Renal cortex interstitium (tissue), 11 donors: ENCODE measurements at regions not wholly inside any gene's neighbourhood (a gene's known extent, or its start where the extent isn't known, plus 50 kb on each side); places are given as distances from the start of the nearest gene placed in this dataset.

Experiments used
- DNase-seq, 11 donors: peaks; one replicate each; pipeline ENCODE4 v3.0.0-alpha.2; 2013; ENCODE audit warnings: low read depth in 9 of 11, low spot score in 4 of 11; ENCODE audit errors: extremely low read depth in 1 of 11

- no peak for DNase-seq
These were observed 352.7 kb downstream of the SMOC2 start for GRCh38 chr6:168793649-168794048.

GRCh38 chr6:168791917-168792316, 350.9 kb downstream of the SMOC2 start:
- no peak for DNase-seq

- no peak for DNase-seq
These were observed 348.7 kb downstream of the SMOC2 start for GRCh38 chr6:168789699-168790098.

- no peak for DNase-seq
These were observed 344.9 kb downstream of the SMOC2 start for GRCh38 chr6:168785720-168786511.

GRCh38 chr6:168784426-168784825, 343.4 kb downstream of the SMOC2 start:
- DNase-seq: no peak

- no peak for DNase-seq
These were observed 342.7 kb downstream of the SMOC2 start for GRCh38 chr6:168783720-168784119.

GRCh38 chr6:168782187-168782751, 341.3 kb downstream of the SMOC2 start:
- DNase-seq: no peak

GRCh38 chr6:168778201-168778600, 337.2 kb downstream of the SMOC2 start:
- no peak for DNase-seq

- DNase-seq: no peak
These were observed 333.4 kb downstream of the SMOC2 start for GRCh38 chr6:168774381-168774780.

- no peak for DNase-seq
These were observed 332.8 kb downstream of the SMOC2 start for GRCh38 chr6:168773788-168774187.

- no peak for DNase-seq
These were observed 324.8 kb downstream of the SMOC2 start for GRCh38 chr6:168765752-168766151.

GRCh38 chr6:168756009-168756634, 315.1 kb downstream of the SMOC2 start:
- DNase-seq: peak in 10 of 11 donors; percentile 1 to 46 (median 14)

GRCh38 chr6:168746643-168747042, 305.7 kb downstream of the SMOC2 start:
- no peak for DNase-seq

- no peak for DNase-seq
These were observed 305.0 kb downstream of the SMOC2 start for GRCh38 chr6:168746013-168746412.

- no peak for DNase-seq
These were observed 303.9 kb downstream of the SMOC2 start for GRCh38 chr6:168744861-168745260.

- DNase-seq: no peak
These were observed 301.2 kb downstream of the SMOC2 start for GRCh38 chr6:168741942-168742782.

- no peak for DNase-seq
These were observed 300.3 kb downstream of the SMOC2 start for GRCh38 chr6:168741305-168741704.

- no peak for DNase-seq
These were observed 298.4 kb downstream of the SMOC2 start for GRCh38 chr6:168739381-168739780.

- DNase-seq: no peak
These were observed 296.5 kb downstream of the SMOC2 start for GRCh38 chr6:168737481-168737880.

GRCh38 chr6:168737014-168737413, 296.0 kb downstream of the SMOC2 start:
- DNase-seq: no peak
